H7 (cell line): ENCODE measurements at regions not wholly inside any gene's neighbourhood (a gene's known extent, or its start where the extent isn't known, plus 50 kb on each side); places are given as distances from the start of the nearest gene placed in this dataset.

Source experiments
- DNase-seq: peaks from one replicate; pipeline ENCODE4 v3.0.0; 2012
- H3K27me3 ChIP-seq: 2 replicates; pipeline ENCODE4 v1.6.0; 2011; ENCODE audit warnings: mild to moderate bottlenecking, low read length; ENCODE audit not compliant: control insufficient read depth, insufficient read depth
- H3K36me3 ChIP-seq: replicated peaks from 2 replicates; pipeline ENCODE4 v1.5.1; 2011; ENCODE audit warnings: low read length; ENCODE audit not compliant: control insufficient read depth, insufficient read depth
- H3K4me3 ChIP-seq: 2 replicates; pipeline ENCODE4 v1.5.1; 2011; ENCODE audit warnings: low read depth, mild to moderate bottlenecking, control low read depth, low read length, moderate library complexity; ENCODE audit not compliant: insufficient read depth

GRCh38 chr1:57503337-57503736 lies 79.5 kb upstream of the DAB1 start:
- DNase-seq, result no peak
- Histone ChIP-seq H3K4me3 (no peak overlapping the region), H3K27me3 (peaks cover 1% of the 10 kb centered on the region; the same call in 1 of the 2 replicates), H3K36me3 (no peaks in the 10 kb centered on the region)

DNA sequence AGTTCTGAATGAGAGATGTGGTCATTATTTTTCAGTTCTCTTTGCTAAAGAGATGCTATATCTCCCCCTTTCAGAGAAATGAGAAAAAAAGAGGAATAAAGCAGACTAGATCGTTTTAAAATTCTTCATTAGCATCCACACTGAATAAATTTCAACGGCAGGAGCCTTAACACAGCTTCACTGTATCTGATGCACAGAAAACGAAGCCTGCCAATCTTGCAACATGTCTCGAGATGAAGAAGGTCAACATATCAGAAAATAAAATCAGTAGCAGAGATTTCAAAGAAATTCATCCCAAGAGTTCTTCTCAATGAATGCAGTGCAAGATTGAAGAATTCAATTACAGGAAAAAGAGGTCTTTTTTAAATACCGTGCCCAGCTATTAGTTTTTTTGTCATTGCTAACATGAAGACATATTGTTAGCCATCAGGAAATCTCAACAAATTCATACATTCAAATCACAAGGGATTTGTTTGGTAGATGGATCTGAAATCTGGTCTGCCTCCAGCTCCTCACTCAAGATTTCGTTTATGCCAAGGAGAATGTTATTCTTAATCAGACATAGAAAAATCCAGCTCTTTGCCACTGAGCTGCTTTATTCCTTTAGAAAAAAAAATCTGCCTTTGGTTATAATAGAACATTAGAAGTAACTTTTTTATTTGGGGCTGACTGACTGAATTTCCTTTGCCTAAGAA lies 76.4 kb upstream of the DAB1 start:
- no peak for DNase-seq
- peaks cover 1% of the 10 kb centered on the region; the same call in 1 of the 2 replicates for H3K27me3 ChIP-seq
- H3K36me3 ChIP-seq, result no peaks in the 10 kb centered on the region

DNA sequence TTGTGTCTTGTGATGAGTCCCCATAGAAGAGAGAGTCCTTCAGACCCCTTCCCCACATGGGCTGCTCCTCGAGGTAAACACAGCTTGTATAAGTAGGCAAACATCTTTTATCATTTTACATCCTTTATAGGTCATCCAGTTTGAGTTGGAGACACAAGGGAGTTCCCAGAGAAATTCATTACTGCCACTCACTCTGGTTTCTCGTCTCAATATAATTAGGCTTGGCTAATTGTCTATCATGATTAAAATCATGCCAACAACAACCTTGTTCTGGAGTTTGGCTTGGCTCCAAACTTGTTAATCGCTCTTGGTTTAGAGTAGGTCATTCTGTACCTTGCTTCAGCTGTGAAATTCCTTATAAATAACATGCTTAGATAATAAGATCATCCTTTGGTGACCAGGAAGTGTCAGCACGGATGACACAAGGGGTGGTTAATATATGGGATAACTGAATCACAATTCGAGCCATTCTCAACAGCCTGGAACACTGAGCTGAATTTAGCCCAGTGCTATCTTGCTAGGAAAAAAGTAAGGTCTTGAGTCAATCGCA lies 70.7 kb upstream of the DAB1 start:
- Histone ChIP-seq H3K4me3 (no peak overlapping the region), H3K27me3 (no peaks in the 10 kb centered on the region; the same call in 1 of the 2 replicates), H3K36me3 (no peaks in the 10 kb centered on the region)
- no peak for DNase-seq

More for the DNA sequence above, 76.4 kb upstream of the DAB1 start:
- H3K4me3 ChIP-seq, result no peak overlapping the region

GRCh38 chr1:57492586-57493226 lies 68.8 kb upstream of the DAB1 start:
- no peaks in the 10 kb centered on the region for H3K36me3 ChIP-seq
- DNase-seq, result no peak
- H3K4me3 ChIP-seq, result no peak overlapping the region
- H3K27me3 ChIP-seq, result no peaks in the 10 kb centered on the region; the same call in 1 of the 2 replicates

- Histone ChIP-seq H3K4me3 (no peak overlapping the region), H3K27me3 (no peaks in the 10 kb centered on the region; the same call in 1 of the 2 replicates), H3K36me3 (no peaks in the 10 kb centered on the region)
- no peak for DNase-seq
Observed at GRCh38 chr1:57489358-57490036, 65.6 kb upstream of the DAB1 start.

GRCh38 chr1:57485643-57486042 lies 61.8 kb upstream of the DAB1 start:
- Histone ChIP-seq H3K27me3 (no peaks in the 10 kb centered on the region), H3K4me3 (no peak overlapping the region), H3K36me3 (no peaks in the 10 kb centered on the region)
- no peak for DNase-seq

DNA sequence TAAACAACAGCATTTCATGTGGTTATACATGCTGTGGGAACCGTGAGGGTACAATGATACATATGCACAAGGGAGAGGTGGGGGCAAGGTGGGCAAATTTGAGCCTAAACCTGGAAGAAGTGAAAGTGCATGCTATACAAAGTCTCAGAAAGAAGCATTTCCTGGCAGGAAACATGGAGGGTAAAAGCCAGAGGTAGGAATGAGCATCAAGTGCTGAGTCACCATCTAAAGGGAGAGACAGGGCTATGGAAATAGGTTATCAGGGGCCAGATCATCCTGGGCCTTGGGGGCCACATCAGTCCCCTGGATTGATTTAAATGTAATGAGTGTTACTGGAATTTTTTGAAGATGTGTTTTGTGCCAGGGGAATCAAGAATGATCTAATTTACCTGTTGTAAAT lies 60.1 kb upstream of the DAB1 start:
- DNase-seq, result no peak
- no peak overlapping the region for H3K4me3 ChIP-seq
- no peaks in the 10 kb centered on the region for H3K27me3 ChIP-seq
- no peaks in the 10 kb centered on the region for H3K36me3 ChIP-seq

DNA sequence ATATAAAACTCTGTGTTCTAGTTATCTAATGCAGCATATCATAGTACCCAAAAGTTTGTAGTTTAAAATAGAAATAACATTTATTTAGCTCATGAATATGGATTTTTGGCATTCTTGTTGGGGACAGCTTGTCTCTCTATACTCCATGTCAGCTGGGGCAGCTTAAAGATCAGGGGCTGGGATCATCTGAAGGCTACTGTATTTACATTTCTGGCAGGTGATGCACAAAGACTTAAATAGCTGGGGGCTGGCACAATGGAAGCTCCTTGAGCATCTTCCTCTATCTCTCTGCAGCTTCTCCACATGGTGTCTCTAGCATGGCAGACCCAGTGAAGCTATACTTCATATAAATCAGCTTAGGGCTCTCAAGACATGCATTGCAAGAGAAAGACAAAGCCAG lies 55.6 kb upstream of the DAB1 start:
- no peaks in the 10 kb centered on the region for H3K27me3 ChIP-seq
- DNase-seq, result no peak

DNA sequence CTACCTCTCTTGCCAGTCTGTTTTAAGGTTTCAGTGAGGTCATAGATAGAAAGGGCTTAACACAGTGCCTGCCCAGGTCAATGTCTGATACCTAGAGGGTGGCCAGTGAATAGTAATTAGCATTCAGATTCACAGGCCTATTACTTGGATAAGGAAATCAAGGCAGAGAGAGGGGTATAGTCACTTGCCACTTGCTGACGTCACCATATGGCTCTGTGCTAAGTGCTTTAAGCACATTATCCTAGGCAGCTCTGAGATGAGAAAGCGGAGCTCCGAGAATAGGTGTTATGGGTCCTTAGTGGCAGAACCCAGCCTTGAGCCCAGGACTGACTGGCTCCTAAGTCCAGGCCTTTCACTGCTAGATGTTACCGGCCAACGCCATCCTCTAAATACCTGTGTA lies 51.5 kb upstream of the DAB1 start:
- H3K4me3 ChIP-seq, result no peak overlapping the region
- H3K27me3 ChIP-seq, result no peaks in the 10 kb centered on the region
- no peaks in the 10 kb centered on the region for H3K36me3 ChIP-seq
- DNase-seq, result no peak

More for the DNA sequence above, 55.6 kb upstream of the DAB1 start:
- Histone ChIP-seq H3K4me3 (no peak overlapping the region), H3K36me3 (no peaks in the 10 kb centered on the region)

DNA sequence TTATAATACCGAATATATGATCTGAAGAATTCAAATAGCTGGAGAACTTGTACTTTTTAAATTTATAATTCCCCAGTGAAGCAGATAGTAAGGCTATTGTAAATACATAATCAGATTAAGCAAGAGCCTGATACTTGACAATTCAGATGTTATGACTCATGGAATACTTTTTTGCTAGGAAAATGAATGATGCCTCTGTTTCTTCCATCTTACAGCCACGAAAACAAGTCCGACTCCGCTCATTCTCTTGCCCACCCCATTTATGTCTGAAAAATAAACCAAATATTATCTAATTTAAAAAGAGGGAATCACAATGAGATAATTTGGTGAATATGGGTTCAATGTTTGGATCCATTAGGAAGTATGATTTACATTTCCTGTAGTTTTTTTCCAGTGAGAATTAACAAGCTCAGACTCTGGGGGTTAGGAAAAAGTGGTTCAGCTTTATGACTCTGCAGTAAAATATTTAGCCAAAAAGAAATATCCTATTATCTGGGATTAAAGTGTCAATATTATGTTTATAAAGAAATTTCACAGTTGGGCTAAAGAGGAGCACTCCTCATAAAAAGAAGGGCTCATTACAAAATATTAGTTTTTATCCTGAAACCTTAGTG lies 50.4 kb upstream of the DAB1 start:
- H3K36me3 ChIP-seq, result no peaks in the 10 kb centered on the region
- no peak for DNase-seq
- no peaks in the 10 kb centered on the region for H3K27me3 ChIP-seq
- no peak overlapping the region for H3K4me3 ChIP-seq
